HG03159 (cell line): ENCODE measurements at regions not wholly inside any gene's neighbourhood (a gene's known extent, or its start where the extent isn't known, plus 50 kb on each side); places are given as distances from the start of the nearest gene placed in this dataset.
"Not testable (repeated sequence)": the region's sequence is repeated elsewhere in the genome, so short reads cannot be mapped to it uniquely, and the experiment has no call there.

Experiments
- ATAC-seq: cut with Tn5 transposase; IDR thresholded peaks from one replicate; pipeline ENCODE4 v1.9.1; 2021; ENCODE audit warnings: mild to moderate bottlenecking, moderate library complexity; ENCODE audit not compliant: unreplicated experiment

- no peak for ATAC-seq
Measured at GRCh38 chr4:123209436-123209835, 187.2 kb upstream of the SPRY1 start.

DNA sequence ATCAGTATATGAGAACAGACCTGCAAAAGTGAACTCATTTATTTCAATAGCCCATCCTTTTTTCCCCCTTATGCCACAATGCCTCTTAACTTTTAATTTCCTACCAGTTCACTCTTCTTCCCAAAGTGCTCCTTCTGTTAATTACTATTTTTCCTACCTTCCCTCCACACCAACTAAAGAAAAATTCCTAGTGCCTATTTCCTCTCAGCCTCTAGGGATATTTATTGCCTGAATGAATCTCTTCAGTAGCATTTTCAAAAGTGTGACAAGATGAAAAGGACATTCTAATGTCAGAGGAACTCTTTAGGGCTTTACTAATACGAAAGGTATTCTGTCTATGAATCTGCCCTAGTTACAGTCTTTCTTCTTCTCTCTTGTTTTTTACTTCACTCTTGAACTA, 181.1 kb upstream of the SPRY1 start:
- ATAC-seq, result no peak

GRCh38 chr4:123216543-123216942, 180.1 kb upstream of the SPRY1 start:
- ATAC-seq, result no peak

DNA sequence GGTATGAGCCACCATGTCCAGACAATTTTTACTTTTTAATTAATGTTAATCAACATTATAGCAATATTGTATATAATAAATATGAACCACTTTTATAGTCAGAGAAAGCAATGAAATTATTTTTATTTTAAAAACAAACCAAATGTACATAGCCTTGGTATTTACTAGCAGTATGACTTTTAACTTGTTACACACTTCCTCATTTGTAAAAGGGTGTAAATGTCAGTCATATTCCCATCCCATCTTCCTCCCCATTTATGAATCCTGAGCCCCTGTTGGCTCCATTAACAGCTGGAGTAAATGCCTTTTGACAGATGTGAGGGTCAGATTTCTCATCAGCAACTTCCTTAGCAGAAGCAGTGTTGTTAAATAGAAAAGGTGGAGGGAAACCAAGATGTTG, 179.6 kb upstream of the SPRY1 start:
- no peak for ATAC-seq

DNA sequence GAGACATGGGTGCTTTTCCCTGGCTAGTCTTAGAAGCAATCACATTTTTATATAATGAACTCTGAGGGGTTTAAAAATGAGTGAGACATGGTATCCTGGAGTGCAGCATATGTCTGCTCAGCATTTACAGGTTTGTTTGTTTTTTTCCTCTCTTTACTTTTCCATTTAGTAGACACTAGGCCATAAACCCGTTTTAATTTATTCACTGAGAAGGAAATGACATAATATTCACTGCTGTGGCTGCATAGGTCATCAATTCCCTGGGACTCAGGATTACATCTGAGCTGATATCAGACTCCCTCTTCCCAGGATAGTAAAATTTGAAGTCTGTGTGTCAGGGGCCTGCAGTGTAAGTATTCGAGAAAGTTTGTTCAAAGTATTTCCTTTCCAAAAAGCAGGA, 178.9 kb upstream of the SPRY1 start:
- no peak for ATAC-seq

GRCh38 chr4:123218981-123219380, 177.6 kb upstream of the SPRY1 start:
- no peak for ATAC-seq

GRCh38 chr4:123229286-123229685, 167.3 kb upstream of the SPRY1 start:
- ATAC-seq, result no peak

DNA sequence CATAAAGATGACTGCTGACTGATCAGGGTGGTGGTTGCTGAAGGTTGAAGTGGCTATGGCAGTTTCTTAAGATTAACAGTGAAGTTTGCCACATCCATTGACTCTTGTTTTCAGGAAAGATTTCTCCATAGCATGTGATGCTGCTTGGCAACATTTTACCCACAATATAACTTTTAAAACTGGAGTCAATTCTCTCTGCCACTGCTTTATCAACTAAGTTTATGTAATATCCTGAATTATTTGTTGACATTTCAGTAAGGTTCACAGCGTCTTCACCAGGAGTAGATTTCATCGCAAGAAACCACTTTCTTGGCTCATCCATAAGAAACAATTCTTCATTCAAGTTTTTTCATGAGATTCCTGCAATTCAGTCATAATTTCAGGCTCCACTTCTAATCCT, 166.5 kb upstream of the SPRY1 start:
- no peak for ATAC-seq

DNA sequence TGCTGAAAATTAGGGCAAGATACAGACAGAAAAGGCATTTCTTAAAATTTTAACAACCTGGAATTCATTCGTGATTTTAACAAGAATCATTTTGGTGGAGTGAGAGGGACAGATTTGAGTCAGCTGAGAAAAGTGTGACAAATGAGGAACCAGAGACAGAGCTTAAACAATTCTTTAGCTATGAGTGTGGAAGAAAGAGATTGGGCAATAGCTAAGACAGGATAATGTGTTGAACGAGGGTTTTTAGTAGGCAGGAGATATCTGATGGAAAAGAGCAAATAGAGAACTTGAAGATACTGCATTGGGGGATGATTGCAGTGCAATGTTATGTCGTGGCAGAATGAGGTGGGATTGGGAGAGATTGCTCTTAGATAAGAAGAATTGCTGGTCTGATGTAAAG, 164.2 kb upstream of the SPRY1 start:
- no peak for ATAC-seq

DNA sequence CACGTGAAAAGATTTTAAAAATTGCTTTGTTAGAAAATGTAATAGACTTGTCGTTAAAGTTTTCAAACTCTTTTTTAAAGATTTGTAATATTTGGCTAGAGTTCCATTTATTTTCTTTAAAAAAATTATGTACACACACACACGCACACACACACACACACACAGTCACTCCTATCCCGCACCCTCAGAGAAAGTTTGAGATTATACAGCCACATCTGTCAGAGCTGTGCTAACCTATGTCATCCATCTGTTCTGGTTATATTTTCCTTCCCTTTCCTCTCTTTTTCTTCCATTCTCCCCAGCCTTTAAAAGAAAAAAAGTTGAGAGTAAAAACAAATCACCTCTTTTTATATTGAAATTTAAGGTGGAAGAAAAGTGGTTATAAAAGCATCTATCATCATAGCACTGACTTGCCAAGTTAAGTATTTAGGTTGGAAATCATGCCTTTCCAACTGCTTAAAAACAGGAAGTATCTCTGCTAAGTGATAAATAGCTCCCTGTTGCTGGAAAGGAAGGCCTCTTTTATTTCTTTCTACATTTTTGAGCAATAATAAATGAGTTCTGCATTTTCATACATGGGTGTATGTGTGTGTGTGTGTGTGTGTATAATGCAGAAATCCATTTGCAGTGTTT, 163.3 kb upstream of the SPRY1 start:
- no peak for ATAC-seq

GRCh38 chr4:123234955-123235354, 161.6 kb upstream of the SPRY1 start:
- no peak for ATAC-seq

DNA sequence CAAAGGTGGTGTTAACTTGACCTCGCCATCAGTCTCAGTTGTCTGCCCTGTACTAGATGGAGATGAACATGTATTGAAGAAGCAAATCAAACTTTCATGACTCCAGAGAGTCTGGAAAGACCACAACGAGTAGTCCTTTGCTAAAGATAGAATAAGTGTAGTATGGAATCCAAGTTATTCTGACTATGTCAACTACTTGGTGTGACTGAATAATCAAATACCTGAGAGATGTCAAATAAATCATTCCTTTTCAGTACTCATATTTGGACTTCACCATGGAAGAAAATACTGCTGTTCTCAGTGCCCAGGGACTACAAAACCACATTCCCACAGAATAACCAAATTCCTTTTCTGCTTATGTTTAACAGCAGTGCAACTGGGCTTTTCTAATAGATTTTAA, 161.2 kb upstream of the SPRY1 start:
- ATAC-seq, result no peak

DNA sequence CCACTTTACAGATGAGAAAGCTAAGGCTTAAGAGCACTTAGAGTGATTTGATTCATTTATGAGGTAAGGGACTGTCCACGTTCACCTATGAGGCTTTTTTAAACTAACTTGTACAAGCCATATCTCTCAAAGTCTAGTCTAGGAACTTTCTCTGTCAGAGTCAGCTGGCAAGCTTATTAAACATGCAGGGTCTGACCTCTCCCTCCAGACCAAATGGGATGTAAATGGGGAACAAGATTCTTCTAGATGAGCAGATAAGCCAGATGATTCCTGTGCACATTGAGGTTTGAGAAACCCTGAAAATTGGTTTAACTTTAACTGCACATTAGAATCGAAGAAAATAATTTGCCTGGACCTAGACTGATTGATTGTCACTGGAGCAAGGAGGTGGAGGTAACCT, 160.0 kb upstream of the SPRY1 start:
- ATAC-seq, result no peak

DNA sequence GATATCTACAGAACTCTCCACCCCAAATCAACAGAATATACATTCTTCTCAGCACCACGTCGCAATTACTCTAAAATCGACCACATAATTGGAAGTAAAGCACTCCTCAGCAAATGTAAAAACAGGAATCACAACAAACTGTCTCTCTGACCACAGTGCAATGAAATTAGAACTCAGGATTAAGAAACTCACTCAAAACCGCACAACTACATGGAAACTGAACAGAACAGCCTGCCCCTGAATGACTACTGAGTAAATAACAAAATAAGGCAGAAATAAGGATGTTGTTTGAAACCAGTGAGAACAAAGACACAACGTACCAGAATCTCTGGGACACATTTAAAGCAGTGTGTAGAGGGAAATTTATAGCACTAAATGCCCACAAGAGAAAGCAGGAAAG, 156.3 kb upstream of the SPRY1 start:
- not testable (repeated sequence) for ATAC-seq

GRCh38 chr4:123243220-123243619, 153.4 kb upstream of the SPRY1 start:
- ATAC-seq, result not testable (repeated sequence)

DNA sequence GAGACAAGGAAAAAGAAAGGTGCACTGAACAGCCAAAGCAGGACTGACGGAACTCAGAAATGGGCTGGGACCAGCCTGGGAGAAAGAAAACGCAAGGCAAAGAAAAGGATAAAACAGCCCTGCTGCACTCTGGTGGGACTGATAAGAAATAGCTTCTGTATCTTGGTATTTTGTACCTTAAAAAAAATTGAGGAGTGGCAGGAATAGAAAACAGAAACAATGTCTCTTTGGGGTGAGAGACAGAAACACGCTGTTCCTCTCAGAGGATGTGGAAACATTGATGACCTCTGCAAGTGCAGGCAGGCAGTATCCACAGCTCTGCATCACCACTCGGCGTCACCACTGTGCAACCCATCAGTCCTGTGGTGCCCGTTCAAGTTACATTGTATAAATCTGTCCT, 152.5 kb upstream of the SPRY1 start:
- ATAC-seq, result no peak

DNA sequence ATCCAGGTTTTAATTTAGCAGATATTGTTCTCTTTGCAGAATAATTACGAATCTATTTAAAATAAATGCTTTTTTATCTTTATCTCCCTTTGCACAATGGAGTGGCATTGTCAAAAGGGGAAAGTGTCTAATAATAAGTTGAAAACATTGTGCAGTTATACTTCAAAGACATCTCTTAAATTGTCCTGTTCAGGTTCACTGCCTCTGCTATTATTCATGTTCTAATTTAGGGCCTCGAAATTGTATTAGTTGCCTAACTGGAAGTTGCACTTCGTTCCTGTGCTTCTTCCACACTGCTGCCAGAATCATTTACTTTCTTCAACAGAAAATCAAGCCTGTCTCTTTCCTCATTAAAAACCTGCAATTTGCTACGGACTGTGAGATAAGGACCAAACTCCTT, 150.5 kb upstream of the SPRY1 start:
- no peak for ATAC-seq

DNA sequence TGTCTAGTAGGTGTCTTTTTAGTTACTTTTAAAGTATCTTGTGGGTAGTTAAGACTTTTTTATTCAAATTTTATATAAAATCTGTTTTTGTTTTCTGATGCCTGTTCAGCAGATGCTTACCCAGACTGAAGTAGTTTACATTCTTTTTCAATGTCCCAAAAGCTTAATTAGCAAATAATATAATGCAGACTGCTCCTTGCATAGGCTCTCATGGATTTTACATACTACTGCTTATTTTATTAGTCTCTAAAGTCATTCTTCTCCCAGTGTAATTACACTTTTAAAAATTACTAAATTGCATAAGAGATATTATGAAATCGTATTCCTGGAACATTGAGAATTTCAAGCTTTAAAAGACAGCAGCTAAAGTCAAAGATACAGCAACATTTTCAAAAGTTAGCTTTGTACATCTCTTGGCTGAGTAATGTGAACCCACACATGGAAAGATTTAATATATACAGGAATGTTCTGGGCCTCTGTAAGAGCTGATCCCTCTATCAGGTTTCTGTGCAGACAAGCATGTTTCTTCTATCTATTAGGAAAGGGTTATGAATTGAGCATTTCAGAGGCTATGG, 148.4 kb upstream of the SPRY1 start:
- no peak for ATAC-seq

DNA sequence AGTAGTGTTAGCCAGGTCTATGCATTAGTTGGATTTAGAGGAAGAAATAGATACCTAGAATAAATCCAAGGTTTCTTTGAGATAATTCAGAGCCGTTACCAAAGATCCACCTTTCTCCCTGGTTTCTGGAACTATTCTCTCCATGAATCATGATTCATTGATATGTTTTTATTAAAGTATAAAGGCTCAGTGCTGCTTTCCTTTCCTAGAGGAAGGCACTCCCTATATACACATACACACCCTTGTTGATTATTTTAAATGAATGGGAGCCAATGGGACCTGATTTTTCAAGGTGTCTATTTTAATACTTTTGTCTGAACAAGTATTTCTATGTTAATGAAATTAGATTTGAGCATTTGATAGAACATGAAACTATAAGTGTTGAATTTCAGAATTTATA, 146.8 kb upstream of the SPRY1 start:
- ATAC-seq, result no peak

DNA sequence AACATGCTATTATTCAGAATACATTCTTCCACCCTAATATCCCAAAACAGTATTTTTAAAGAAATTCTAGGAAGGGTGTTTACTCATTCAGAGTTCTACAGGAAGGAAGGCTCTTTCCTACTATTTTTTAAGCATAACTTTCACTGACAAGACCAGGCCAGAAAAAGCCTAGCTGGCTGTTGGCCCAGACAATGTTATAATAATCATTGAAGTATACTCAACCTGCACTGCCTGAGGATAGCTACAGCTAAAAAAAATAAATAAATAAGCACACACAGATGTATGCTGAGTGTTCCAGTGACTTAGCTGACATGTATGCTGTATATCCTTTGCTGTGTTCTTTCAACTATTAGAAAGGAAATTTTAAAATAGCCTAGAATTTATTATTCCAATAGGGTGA, 145.8 kb upstream of the SPRY1 start:
- no peak for ATAC-seq

DNA sequence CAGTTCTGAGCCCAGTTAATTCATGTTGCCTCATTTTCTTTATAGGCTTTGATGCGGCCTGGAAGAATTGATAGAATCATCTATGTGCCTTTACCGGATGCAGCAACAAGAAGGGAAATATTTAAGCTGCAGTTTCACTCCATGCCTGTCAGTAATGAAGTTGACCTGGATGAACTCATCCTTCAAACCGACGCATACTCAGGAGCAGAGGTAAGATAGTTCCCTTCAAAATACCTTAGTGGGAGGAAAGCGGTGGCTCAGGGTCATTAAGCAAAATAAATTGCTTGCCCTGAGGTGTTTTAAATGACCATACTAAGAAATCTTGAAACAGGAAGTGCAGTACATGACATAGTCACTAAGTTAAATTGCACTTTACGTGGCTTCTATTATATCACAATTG, 140.6 kb upstream of the SPRY1 start:
- ATAC-seq, result no peak

GRCh38 chr4:123256901-123257300, 139.7 kb upstream of the SPRY1 start:
- no peak for ATAC-seq

DNA sequence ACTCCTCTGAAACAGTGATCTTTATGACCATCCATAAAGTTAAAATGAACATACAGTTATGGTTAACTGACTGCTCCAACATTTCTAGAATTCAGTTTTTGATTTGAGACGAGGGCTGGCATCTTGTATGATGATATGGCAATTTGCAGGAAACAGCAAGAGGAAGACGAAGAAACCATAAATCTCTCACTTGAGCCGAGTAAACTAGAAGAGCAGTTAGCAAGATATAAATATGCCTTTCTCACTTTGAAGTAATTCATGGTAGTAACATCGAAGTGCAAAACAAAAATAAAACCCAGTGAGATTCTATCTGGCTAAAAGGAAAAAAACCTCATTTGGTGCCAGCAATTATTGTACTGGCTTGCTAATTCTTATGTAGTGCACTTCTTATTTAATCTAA, 139.0 kb upstream of the SPRY1 start:
- no peak for ATAC-seq
